Progenitor cell of endocrine pancreas (in vitro differentiated cells): ENCODE measurements at regions not wholly inside any gene's neighbourhood (a gene's known extent, or its start where the extent isn't known, plus 50 kb on each side); places are given as distances from the start of the nearest gene placed in this dataset.
"Not testable (repeated sequence)": the region's sequence is repeated elsewhere in the genome, so short reads cannot be mapped to it uniquely, and the experiment has no call there.

Source experiments
- DNase-seq: peaks from one replicate; pipeline ENCODE4 v3.0.0; 2021; ENCODE audit warnings: low spot score; ENCODE audit not compliant: unreplicated experiment
- H3K27ac Mint-ChIP-seq: 2 replicates; pipeline ENCODE4 v1.8.0; 2021; ENCODE audit warnings: mild to moderate bottlenecking, moderate library complexity, mixed read lengths
- H3K27me3 Mint-ChIP-seq: 2 replicates; pipeline ENCODE4 v1.8.0; 2021; ENCODE audit warnings: mixed read lengths
- H3K36me3 Mint-ChIP-seq: 2 replicates; pipeline ENCODE4 v1.8.0; 2022; ENCODE audit warnings: mixed read lengths; ENCODE audit not compliant: insufficient read depth
- H3K4me1 Mint-ChIP-seq: 2 replicates; pipeline ENCODE4 v1.8.0; 2021; ENCODE audit warnings: low read depth, mixed read lengths
- H3K4me3 Mint-ChIP-seq: 2 replicates; pipeline ENCODE4 v1.8.0; 2021; ENCODE audit warnings: low read depth, mild to moderate bottlenecking, moderate library complexity, mixed read lengths
- H3K9me3 Mint-ChIP-seq: 2 replicates; pipeline ENCODE4 v1.8.0; 2021; ENCODE audit warnings: low read depth, mixed read lengths
- CTCF ChIP-seq: fragments of 200-600 bp; sonication (generic); IDR thresholded peaks from one replicate; pipeline ENCODE4 v1.5.0; 2021; ENCODE audit warnings: antibody characterized with exemption, mild to moderate bottlenecking; ENCODE audit not compliant: unreplicated experiment

- no peaks in the 10 kb centered on the region for H3K27me3 Mint-ChIP-seq
- no peaks in the 10 kb centered on the region for H3K36me3 Mint-ChIP-seq
- DNase-seq: no peak
- no peak overlapping the region for H3K27ac Mint-ChIP-seq
- H3K9me3 Mint-ChIP-seq: peaks cover 18% of the 10 kb centered on the region
- H3K4me1 Mint-ChIP-seq: no peaks in the 10 kb centered on the region
- no peak for TF ChIP-seq CTCF
- no peak overlapping the region for H3K4me3 Mint-ChIP-seq
Observed at GRCh38 chr6:55117267-55117666, 57.0 kb upstream of the HCRTR2 start.

DNA sequence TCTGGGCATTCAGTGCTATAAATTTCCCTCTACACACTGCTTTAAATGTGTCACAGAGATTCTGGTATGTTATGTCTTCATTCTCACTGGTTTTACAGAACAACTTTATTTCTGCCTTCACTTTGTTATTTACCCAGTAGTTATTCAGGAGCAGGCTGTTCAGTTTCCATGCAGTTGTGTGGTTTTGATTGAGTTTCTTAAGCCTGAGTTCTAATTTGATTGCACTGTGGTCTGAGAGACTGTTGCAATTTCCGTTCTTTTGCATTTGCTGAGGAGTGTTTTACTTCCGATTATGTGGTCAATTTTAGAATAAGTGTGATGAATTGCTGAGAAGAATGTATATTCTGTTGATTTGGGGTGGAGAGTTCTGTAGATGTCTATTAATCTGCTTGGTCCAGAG is 50.1 kb upstream of the HCRTR2 start:
- H3K9me3 Mint-ChIP-seq: peaks cover 33% of the 10 kb centered on the region
- H3K27me3 Mint-ChIP-seq, H3K36me3 Mint-ChIP-seq, DNase-seq, H3K4me3 Mint-ChIP-seq, H3K27ac Mint-ChIP-seq, H3K4me1 Mint-ChIP-seq: not testable (repeated sequence)
